ENCODE measurements at regions not wholly inside any gene's neighbourhood (a gene's known extent, or its start where the extent isn't known, plus 50 kb on each side); places are given as distances from the start of the nearest gene placed in this dataset.
"Not testable (repeated sequence)": the region's sequence is repeated elsewhere in the genome, so short reads cannot be mapped to it uniquely, and the experiment has no call there.

DNA sequence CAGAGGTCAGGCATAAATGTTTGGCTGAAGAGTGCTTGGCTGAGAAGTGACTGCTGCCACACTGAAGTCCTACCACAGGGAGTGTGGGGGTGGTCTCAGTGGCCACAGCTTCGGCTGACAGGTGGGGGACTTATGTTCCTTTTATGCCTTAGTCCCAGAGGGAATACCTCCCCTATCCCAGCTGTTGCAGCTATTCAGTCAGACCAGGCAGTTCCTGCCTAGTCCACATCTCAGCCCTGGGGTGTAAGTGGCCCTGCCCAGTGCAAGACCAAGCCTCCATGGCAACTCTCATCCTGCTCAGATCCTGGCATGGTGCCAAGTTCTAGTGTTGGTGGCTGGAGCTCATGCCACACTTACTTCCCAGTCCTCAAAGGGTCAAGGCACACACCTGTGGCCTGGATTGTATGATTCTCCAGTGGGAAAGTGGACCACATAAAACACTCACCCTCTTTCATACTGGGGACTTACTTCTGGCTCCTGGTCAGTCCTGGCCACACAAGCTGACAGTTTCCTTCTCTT is 161.3 kb upstream of the CAND1 start:
- Mint-ChIP-seq H3K27ac (no peak overlapping the region), H3K36me3 (peaks cover 0 to 4% of the 10 kb centered on the region in 2 donors), H3K9me3 (peaks cover 13 to 14% of the 10 kb centered on the region in 2 donors), H3K4me3 (no peak overlapping the region), H3K4me1 (no peaks in the 10 kb centered on the region), H3K27me3 (peaks cover 6 to 8% of the 10 kb centered on the region in 2 donors)
- DNase-seq = no peak
- ATAC-seq (replicated peaks) = no peak

GRCh38 chr12:67110345-67110744 is 158.8 kb upstream of the CAND1 start:
- H3K27me3 Mint-ChIP-seq; H3K27ac Mint-ChIP-seq; ATAC-seq (replicated peaks); H3K36me3 Mint-ChIP-seq; H3K4me3 Mint-ChIP-seq; H3K4me1 Mint-ChIP-seq; DNase-seq: not testable (repeated sequence)
- peaks cover 12 to 14% of the 10 kb centered on the region in 2 donors for H3K9me3 Mint-ChIP-seq

DNA sequence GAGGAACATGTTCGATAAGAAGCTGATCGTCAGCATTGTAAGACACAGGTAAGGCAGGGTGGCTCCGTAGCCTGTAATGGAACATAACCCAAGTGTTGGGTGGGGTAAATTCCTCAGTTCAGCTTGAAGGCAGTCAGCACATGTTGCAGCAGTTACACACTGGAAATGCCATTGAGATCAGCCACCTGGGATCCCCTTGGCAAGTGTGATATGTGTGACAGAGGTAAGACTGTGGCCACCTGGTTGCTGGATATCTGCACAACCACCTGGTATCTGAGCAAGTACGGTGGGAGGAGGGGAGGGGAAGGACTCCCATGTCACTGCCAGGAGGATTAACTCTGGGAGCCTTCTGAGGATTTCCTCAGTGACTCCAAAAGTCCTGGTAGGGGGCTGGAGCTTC is 158.0 kb upstream of the CAND1 start:
- ATAC-seq (replicated peaks) = no peak
- DNase-seq = no peak

GRCh38 chr12:67112586-67112985 is 156.6 kb upstream of the CAND1 start:
- Mint-ChIP-seq H3K4me3 (no peak overlapping the region), H3K27me3 (peaks cover under 1 to 6% of the 10 kb centered on the region in 2 donors), H3K27ac (no peak overlapping the region), H3K4me1 (no peaks in the 10 kb centered on the region), H3K36me3 (no peaks in the 10 kb centered on the region), H3K9me3 (no peaks in the 10 kb centered on the region)
- ATAC-seq (replicated peaks) (no peak), DNase-seq (no peak)

More for the DNA sequence above, 158.0 kb upstream of the CAND1 start:
- Mint-ChIP-seq H3K4me1 (no peaks in the 10 kb centered on the region), H3K9me3 (peaks cover 10 to 12% of the 10 kb centered on the region in 2 donors), H3K27ac (no peak overlapping the region), H3K36me3 (peaks cover 0 to 4% of the 10 kb centered on the region in 2 donors), H3K27me3 (peaks cover 6 to 8% of the 10 kb centered on the region in 2 donors), H3K4me3 (no peak overlapping the region)

GRCh38 chr12:67116134-67116533 is 153.0 kb upstream of the CAND1 start:
- Mint-ChIP-seq H3K4me1 (no peaks in the 10 kb centered on the region), H3K4me3 (no peak overlapping the region), H3K27me3 (peaks cover 7% of the 10 kb centered on the region in 2 donors), H3K9me3 (no peaks in the 10 kb centered on the region), H3K36me3 (no peaks in the 10 kb centered on the region), H3K27ac (no peak overlapping the region)
- DNase-seq (no peak), ATAC-seq (replicated peaks) (no peak)

- Mint-ChIP-seq H3K27me3 (peaks cover 19 to 21% of the 10 kb centered on the region in 2 donors), H3K36me3 (no peaks in the 10 kb centered on the region), H3K27ac (no peak overlapping the region), H3K4me1 (no peaks in the 10 kb centered on the region), H3K4me3 (no peak overlapping the region), H3K9me3 (no peaks in the 10 kb centered on the region)
- no peak for ATAC-seq (replicated peaks)
- no peak for DNase-seq
Observed at GRCh38 chr12:67122584-67122983, 146.6 kb upstream of the CAND1 start.

- Mint-ChIP-seq H3K36me3 (no peaks in the 10 kb centered on the region), H3K27ac (no peak overlapping the region), H3K4me3 (no peak overlapping the region)
Observed at GRCh38 chr12:67137256-67137655, 131.9 kb upstream of the CAND1 start.

DNA sequence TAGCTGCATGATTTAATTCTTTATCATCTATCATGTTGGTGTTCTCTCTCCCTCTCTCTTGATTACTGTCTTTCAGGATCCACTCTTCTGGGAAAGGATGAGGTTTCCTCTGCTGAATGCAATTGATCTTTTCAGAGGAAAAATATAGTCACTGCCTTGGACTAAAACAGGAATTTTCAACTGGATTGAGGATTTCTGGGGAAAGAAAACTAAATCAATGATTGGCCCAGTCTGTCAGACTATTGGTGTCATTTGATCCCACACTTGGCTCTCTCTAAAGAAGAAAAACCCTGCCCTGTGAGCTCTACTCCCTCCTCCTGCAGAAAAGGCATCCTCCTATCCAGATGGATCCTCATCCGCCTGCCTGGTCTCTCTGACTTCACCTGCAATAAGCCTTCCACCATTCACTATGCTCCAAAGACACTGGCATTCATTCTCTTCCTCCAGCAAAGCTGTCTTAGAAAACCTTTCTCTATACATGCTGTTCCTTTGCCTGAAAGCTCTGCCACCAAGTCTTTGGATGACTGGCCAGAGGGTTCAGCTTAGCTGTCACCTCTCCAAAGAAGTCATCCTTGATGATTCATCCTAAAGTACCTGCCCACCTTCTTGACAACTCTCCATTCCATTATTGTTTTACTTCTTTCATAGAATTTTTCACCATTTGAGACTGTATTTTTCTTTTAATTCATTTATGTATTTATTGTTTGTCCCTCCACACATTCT is 127.7 kb upstream of the CAND1 start:
- H3K36me3 Mint-ChIP-seq = no peaks in the 10 kb centered on the region
- peaks cover 14 to 15% of the 10 kb centered on the region in 2 donors for H3K27me3 Mint-ChIP-seq
- no peak for DNase-seq
- H3K27ac Mint-ChIP-seq = no peak overlapping the region
- ATAC-seq (replicated peaks) = no peak
- H3K9me3 Mint-ChIP-seq = no peaks in the 10 kb centered on the region
- H3K4me3 Mint-ChIP-seq = no peak overlapping the region
- no peaks in the 10 kb centered on the region for H3K4me1 Mint-ChIP-seq

More at GRCh38 chr12:67137256-67137655, 131.9 kb upstream of the CAND1 start:
- H3K27me3 Mint-ChIP-seq = peaks cover 3 to 15% of the 10 kb centered on the region in 2 donors
- no peaks in the 10 kb centered on the region for H3K9me3 Mint-ChIP-seq
- no peaks in the 10 kb centered on the region for H3K4me1 Mint-ChIP-seq
- DNase-seq = no peak
- ATAC-seq (replicated peaks) = no peak

- Mint-ChIP-seq H3K4me1 (no peaks in the 10 kb centered on the region), H3K4me3 (no peak overlapping the region), H3K36me3 (no peaks in the 10 kb centered on the region), H3K27me3 (peaks cover 0 to 14% of the 10 kb centered on the region in 2 donors), H3K27ac (no peak overlapping the region), H3K9me3 (no peaks in the 10 kb centered on the region)
- ATAC-seq (replicated peaks) = no peak
- no peak for DNase-seq
Observed at GRCh38 chr12:67145692-67146091, 123.5 kb upstream of the CAND1 start.

- no peak for ATAC-seq (replicated peaks)
- Mint-ChIP-seq H3K4me3 (no peak overlapping the region), H3K4me1 (no peaks in the 10 kb centered on the region), H3K9me3 (no peaks in the 10 kb centered on the region), H3K36me3 (no peaks in the 10 kb centered on the region), H3K27ac (no peak overlapping the region), H3K27me3 (peaks cover 5 to 14% of the 10 kb centered on the region in 2 donors)
- no peak for DNase-seq
Observed at GRCh38 chr12:67147030-67147429, 122.1 kb upstream of the CAND1 start.

GRCh38 chr12:67147447-67147846 is 121.7 kb upstream of the CAND1 start:
- no peak overlapping the region for H3K4me3 Mint-ChIP-seq
- no peaks in the 10 kb centered on the region for H3K36me3 Mint-ChIP-seq
- H3K27me3 Mint-ChIP-seq = peaks cover 5 to 9% of the 10 kb centered on the region in 2 donors
- no peaks in the 10 kb centered on the region for H3K4me1 Mint-ChIP-seq
- no peak for DNase-seq
- no peak overlapping the region for H3K27ac Mint-ChIP-seq
- no peaks in the 10 kb centered on the region for H3K9me3 Mint-ChIP-seq
- no peak for ATAC-seq (replicated peaks)

- DNase-seq (no peak), ATAC-seq (replicated peaks) (no peak)
- no peaks in the 10 kb centered on the region for H3K9me3 Mint-ChIP-seq
- H3K27ac Mint-ChIP-seq = no peak overlapping the region
- H3K4me3 Mint-ChIP-seq = no peak overlapping the region
- H3K36me3 Mint-ChIP-seq = no peaks in the 10 kb centered on the region
- peaks cover 5 to 8% of the 10 kb centered on the region in 2 donors for H3K27me3 Mint-ChIP-seq
- H3K4me1 Mint-ChIP-seq = no peaks in the 10 kb centered on the region
Observed at GRCh38 chr12:67148265-67148664, 120.9 kb upstream of the CAND1 start.

GRCh38 chr12:67151886-67152285 is 117.3 kb upstream of the CAND1 start:
- no peak for DNase-seq
- no peaks in the 10 kb centered on the region for H3K4me1 Mint-ChIP-seq

GRCh38 chr12:67152451-67152850 is 116.7 kb upstream of the CAND1 start:
- Mint-ChIP-seq H3K9me3 (peaks cover 0 to 2% of the 10 kb centered on the region in 2 donors), H3K27me3 (peaks cover 13 to 28% of the 10 kb centered on the region in 2 donors), H3K36me3 (no peaks in the 10 kb centered on the region), H3K4me3 (no peak overlapping the region), H3K4me1 (no peaks in the 10 kb centered on the region), H3K27ac (no peak overlapping the region)
- ATAC-seq (replicated peaks) = no peak
- no peak for DNase-seq

More at GRCh38 chr12:67151886-67152285, 117.3 kb upstream of the CAND1 start:
- peaks cover 0 to 2% of the 10 kb centered on the region in 2 donors for H3K9me3 Mint-ChIP-seq
- no peak for ATAC-seq (replicated peaks)
- peaks cover 12 to 26% of the 10 kb centered on the region in 2 donors for H3K27me3 Mint-ChIP-seq
- H3K4me3 Mint-ChIP-seq = no peak overlapping the region
- no peak overlapping the region for H3K27ac Mint-ChIP-seq
- no peaks in the 10 kb centered on the region for H3K36me3 Mint-ChIP-seq

GRCh38 chr12:67154901-67155300 is 114.3 kb upstream of the CAND1 start:
- Mint-ChIP-seq H3K27me3 (peaks cover 13 to 28% of the 10 kb centered on the region in 2 donors), H3K36me3 (no peaks in the 10 kb centered on the region), H3K9me3 (peaks cover 0 to 2% of the 10 kb centered on the region in 2 donors), H3K4me1 (no peaks in the 10 kb centered on the region), H3K27ac (no peak overlapping the region), H3K4me3 (no peak overlapping the region)
- no peak for DNase-seq
- ATAC-seq (replicated peaks) = no peak

All from stimulated activated naive B cell treated with anti-CD40 and anti-IgM and Interleukin-4, amounts not matched to agents 10 μg/mL and 1 μg/mL and 100 μg/mL, for 72 hours (primary cell).